Brain pericyte (primary cell): ENCODE measurements at regions not wholly inside any gene's neighbourhood (a gene's known extent, or its start where the extent isn't known, plus 50 kb on each side); places are given as distances from the start of the nearest gene placed in this dataset.
"Not testable (repeated sequence)": the region's sequence is repeated elsewhere in the genome, so short reads cannot be mapped to it uniquely, and the experiment has no call there.

Experiments
- DNase-seq: peaks from one replicate; pipeline ENCODE4 v3.0.0-alpha.2; 2012; ENCODE audit warnings: low read depth, low spot score

DNA sequence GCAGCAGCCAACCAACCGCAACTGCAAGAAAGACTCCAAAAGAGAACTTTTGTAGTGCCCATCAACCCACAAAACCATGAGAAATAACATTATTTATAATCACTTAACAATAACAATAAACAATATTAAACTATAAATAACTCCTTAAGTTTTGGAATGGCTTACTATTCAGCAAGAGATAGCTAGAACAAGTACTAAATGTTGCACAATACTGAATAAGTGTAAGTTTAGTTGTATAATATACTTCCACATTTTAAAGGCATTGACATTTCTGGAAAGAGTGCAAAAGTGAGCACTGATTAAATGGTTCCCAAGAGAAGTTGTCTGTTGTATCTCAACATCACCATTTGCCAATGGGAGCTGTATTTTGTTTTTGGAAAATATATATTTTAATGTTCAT, 4176.8 kb upstream of the OR11H1 start:
- DNase-seq: not testable (repeated sequence)

DNA sequence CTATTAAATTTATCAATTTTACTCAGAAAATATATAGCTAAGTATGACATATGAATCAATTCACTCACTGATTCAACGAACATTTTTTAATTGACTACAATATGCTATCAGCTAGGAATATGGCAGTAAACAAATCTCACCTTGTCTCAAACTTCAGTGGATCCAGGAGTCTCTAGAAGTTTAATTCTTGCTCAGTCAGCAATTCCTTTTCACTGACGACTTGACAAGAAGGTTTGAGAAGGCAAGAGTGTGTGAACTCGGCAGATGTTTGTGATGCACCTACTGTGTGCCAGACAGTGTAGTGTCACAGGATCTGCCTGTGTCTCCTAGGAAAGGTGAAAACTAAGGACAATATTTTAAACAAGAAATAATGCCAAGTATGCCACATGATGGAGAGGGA, 4175.7 kb upstream of the OR11H1 start:
- DNase-seq: not testable (repeated sequence)

DNA sequence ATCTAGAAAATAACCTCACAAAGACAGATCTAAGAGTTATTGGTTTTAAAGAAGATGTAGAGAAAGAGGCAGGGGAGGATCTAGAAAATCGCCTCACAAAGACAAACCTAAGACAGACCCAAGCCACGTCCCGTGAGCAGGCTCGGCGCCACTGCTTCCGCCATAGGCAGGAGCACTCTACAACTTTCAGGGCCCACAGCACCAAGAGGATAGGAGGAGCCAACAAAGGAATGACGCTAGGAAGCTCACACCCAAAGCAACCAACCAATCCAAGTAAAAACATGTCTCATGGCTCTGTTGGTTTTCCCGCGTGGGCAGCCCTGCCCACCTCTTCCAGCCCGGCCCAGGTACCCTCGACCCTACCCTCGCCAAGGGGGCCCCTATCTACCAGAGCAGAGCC, 4167.4 kb upstream of the OR11H1 start:
- no peak for DNase-seq

DNA sequence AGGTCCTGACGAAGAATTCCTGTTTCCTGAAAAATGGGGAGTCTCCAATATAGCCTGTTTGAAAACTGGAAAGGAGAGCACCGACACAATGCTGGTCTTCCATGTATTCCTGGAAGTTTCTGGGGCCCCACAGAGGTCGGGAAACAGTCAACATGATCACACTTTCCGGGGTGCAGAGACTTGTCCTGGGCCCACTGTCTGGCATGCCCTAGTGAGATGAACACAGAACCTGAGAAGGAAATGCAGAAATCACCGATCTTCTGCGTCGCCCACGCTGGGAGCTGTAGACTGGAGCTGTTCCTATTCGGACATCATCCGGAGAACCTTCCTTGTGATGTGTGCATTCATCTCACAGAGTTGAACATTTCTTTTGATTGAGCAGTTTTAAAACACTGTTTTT, 4166.5 kb upstream of the OR11H1 start:
- not testable (repeated sequence) for DNase-seq

DNA sequence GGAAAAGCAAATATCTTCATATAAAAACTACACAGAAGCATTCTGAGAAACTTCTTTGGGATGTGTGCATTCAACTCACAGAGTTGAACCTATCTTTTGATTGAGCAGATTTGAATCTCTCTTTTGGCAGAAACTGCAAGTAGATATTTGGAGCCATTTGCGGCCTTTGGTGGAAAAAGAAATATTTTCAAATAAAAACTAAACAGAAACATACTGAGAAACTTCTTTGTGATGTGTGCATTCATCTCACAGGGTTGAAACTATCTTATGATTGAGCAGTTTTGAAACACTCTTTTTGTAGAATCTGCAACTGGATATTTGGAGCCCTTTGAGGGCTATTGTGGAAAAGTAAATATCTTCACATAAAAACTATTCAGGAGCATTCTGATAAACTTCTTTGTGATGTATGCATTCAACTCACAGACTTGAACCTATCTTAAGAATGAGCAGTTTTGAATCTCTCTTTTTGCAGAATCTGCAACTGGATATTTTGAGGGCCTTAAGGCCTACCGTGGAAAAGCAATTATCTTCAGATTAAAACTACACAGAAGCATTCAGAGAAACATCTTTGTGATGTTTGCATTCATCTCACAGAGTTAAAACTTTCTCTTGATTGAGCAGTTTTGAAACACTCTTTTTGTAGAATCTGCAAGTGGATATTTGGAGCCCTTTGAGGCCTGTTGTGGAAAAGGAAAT, 4158.2 kb upstream of the OR11H1 start:
- not testable (repeated sequence) for DNase-seq

DNA sequence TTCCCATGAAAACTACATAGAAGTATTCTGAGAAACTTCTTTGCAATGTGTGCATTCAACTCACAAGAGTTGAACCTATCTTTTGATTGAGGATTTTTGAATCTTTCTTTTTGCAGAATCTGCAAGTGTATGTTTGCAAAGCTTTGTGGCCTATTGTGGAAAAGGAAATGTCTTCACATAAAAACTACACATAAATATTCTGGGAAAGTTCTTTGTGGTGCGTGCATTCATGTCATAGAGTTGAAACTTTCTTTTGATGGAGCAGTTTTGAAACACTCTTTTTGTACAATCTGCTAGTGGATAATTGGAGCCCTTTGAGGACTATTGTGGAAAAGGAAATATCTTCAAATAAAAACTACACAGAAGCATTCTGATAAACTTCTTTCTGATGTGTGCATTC, 4157.7 kb upstream of the OR11H1 start:
- not testable (repeated sequence) for DNase-seq
